ENCODE measurements at regions not wholly inside any gene's neighbourhood (a gene's known extent, or its start where the extent isn't known, plus 50 kb on each side); places are given as distances from the start of the nearest gene placed in this dataset.

- no peak for DNase-seq
These were observed 643.7 kb upstream of the ALCAM start for GRCh38 chr3:104723000-104723399.

GRCh38 chr3:104731074-104731473 is 635.6 kb upstream of the ALCAM start:
- DNase-seq, result no peak

- no peak for DNase-seq
These were observed 632.1 kb upstream of the ALCAM start for GRCh38 chr3:104734627-104735026.

GRCh38 chr3:104735691-104736090 is 631.0 kb upstream of the ALCAM start:
- DNase-seq, result no peak

- DNase-seq, result no peak
These were observed 628.4 kb upstream of the ALCAM start for GRCh38 chr3:104738271-104738670.

GRCh38 chr3:104740874-104741379 is 625.8 kb upstream of the ALCAM start:
- DNase-seq, result no peak

- DNase-seq, result no peak
These were observed 624.7 kb upstream of the ALCAM start for GRCh38 chr3:104742044-104742443.

- no peak for DNase-seq
These were observed 621.4 kb upstream of the ALCAM start for GRCh38 chr3:104745313-104745712.

GRCh38 chr3:104746056-104746455 is 620.7 kb upstream of the ALCAM start:
- no peak for DNase-seq

- DNase-seq, result no peak
These were observed 616.1 kb upstream of the ALCAM start for GRCh38 chr3:104750581-104750980.

GRCh38 chr3:104755791-104756190 is 610.9 kb upstream of the ALCAM start:
- DNase-seq, result no peak

- peak; percentile 11 to 37 for DNase-seq
These were observed 603.7 kb upstream of the ALCAM start for GRCh38 chr3:104763007-104763406.

GRCh38 chr3:104764496-104764895 is 602.2 kb upstream of the ALCAM start:
- DNase-seq, result no peak

GRCh38 chr3:104768886-104769285 is 597.8 kb upstream of the ALCAM start:
- no peak for DNase-seq

- DNase-seq, result no peak
These were observed 587.4 kb upstream of the ALCAM start for GRCh38 chr3:104779324-104779723.

- no peak for DNase-seq
These were observed 585.6 kb upstream of the ALCAM start for GRCh38 chr3:104781112-104781511.

GRCh38 chr3:104785947-104786346 is 580.8 kb upstream of the ALCAM start:
- no peak for DNase-seq

GRCh38 chr3:104787306-104787705 is 579.4 kb upstream of the ALCAM start:
- DNase-seq, result no peak

- no peak for DNase-seq
These were observed 577.9 kb upstream of the ALCAM start for GRCh38 chr3:104788807-104789206.

GRCh38 chr3:104791331-104791730 is 575.4 kb upstream of the ALCAM start:
- no peak for DNase-seq

- no peak for DNase-seq
These were observed 570.2 kb upstream of the ALCAM start for GRCh38 chr3:104796556-104796955.

- DNase-seq, result no peak
These were observed 561.7 kb upstream of the ALCAM start for GRCh38 chr3:104805042-104805441.

GRCh38 chr3:104805508-104805907 is 561.2 kb upstream of the ALCAM start:
- DNase-seq, result no peak

GRCh38 chr3:104810896-104811295 is 555.8 kb upstream of the ALCAM start:
- no peak for DNase-seq

GRCh38 chr3:104816008-104816407 is 550.7 kb upstream of the ALCAM start:
- no peak for DNase-seq

- no peak for DNase-seq
These were observed 550.0 kb upstream of the ALCAM start for GRCh38 chr3:104816716-104817115.
